ENCODE measurements at regions not wholly inside any gene's neighbourhood (a gene's known extent, or its start where the extent isn't known, plus 50 kb on each side); places are given as distances from the start of the nearest gene placed in this dataset.

- H2AFZ ChIP-seq = no peak overlapping the region
- no peaks in the 10 kb centered on the region for H3K79me2 ChIP-seq (ENCODE audit: low read depth)
- BruUV-seq (replicated peaks) = no TSS peak
- no peak overlapping the region for H3K4me2 ChIP-seq
- H3K9me2 ChIP-seq (ENCODE audit: insufficient read depth) = no peaks in the 10 kb centered on the region
- H3K4me3 ChIP-seq = no peak overlapping the region
- no peaks in the 10 kb centered on the region for H3K9me3 ChIP-seq (ENCODE audit: insufficient read depth, low read depth)
- no peaks in the 10 kb centered on the region for H3F3A ChIP-seq (ENCODE audit: insufficient read depth, low read depth)
- intact Hi-C loops (cut with micrococcal nuclease; ENCODE audit: unreplicated experiment) = no loop called here
- CTCF ChIA-PET = no interaction called here
- no peak for DNase-seq
- H3K27me3 ChIP-seq (ENCODE audit: insufficient read depth, low read depth) = peaks cover 79% of the 10 kb centered on the region
- H3K27ac ChIP-seq = no peak overlapping the region
- TF ChIP-seq EZH2 (IDR thresholded peaks at IDR 0.05; ENCODE audit: low read depth) (no peak), CTCF (conservative IDR thresholded peaks at IDR 0.05) (no peak)
- POLR2A ChIA-PET (ENCODE audit: unreplicated experiment) = no interaction called here
- H4K20me1 ChIP-seq (ENCODE audit: insufficient read depth) = no peaks in the 10 kb centered on the region
- H3K4me1 ChIP-seq (replicated peaks; ENCODE audit: insufficient read depth) = no peaks in the 10 kb centered on the region
- no peaks in the 10 kb centered on the region for H3K36me3 ChIP-seq (ENCODE audit: low read depth)
These were observed 204.9 kb upstream of the FOXF1 start for GRCh38 chr16:86305440-86305839.

- DNase-seq = no peak
- Histone ChIP-seq H3K9me2 (ENCODE audit: insufficient read depth) (no peaks in the 10 kb centered on the region), H3K4me1 (replicated peaks; ENCODE audit: insufficient read depth) (no peaks in the 10 kb centered on the region), H3K4me3 (no peak overlapping the region), H3K9me3 (ENCODE audit: insufficient read depth, low read depth) (no peaks in the 10 kb centered on the region), H3K27ac (no peak overlapping the region), H3K27me3 (ENCODE audit: insufficient read depth, low read depth) (peaks cover 81% of the 10 kb centered on the region), H3K79me2 (ENCODE audit: low read depth) (no peaks in the 10 kb centered on the region), H3K4me2 (no peak overlapping the region), H2AFZ (no peak overlapping the region), H4K20me1 (ENCODE audit: insufficient read depth) (no peaks in the 10 kb centered on the region), H3K36me3 (ENCODE audit: low read depth) (no peaks in the 10 kb centered on the region), H3F3A (ENCODE audit: insufficient read depth, low read depth) (no peaks in the 10 kb centered on the region)
- intact Hi-C loops (cut with micrococcal nuclease; ENCODE audit: unreplicated experiment) = no loop called here
- no TSS peak for BruUV-seq (replicated peaks)
- ChIA-PET CTCF (no interaction called here), POLR2A (ENCODE audit: unreplicated experiment) (no interaction called here)
- no peak for TF ChIP-seq EZH2 (IDR thresholded peaks at IDR 0.05; ENCODE audit: low read depth)
- TF ChIP-seq CTCF (conservative IDR thresholded peaks at IDR 0.05) = no peak
These were observed 204.2 kb upstream of the FOXF1 start for GRCh38 chr16:86306011-86306644.

- Histone ChIP-seq H2AFZ (no peak overlapping the region), H3K9me2 (ENCODE audit: insufficient read depth) (no peaks in the 10 kb centered on the region), H3K79me2 (ENCODE audit: low read depth) (no peaks in the 10 kb centered on the region), H3K27ac (no peak overlapping the region), H3K36me3 (ENCODE audit: low read depth) (no peaks in the 10 kb centered on the region), H3K4me1 (replicated peaks; ENCODE audit: insufficient read depth) (no peaks in the 10 kb centered on the region), H4K20me1 (ENCODE audit: insufficient read depth) (no peaks in the 10 kb centered on the region), H3K27me3 (ENCODE audit: insufficient read depth, low read depth) (peaks cover 81% of the 10 kb centered on the region), H3K9me3 (ENCODE audit: insufficient read depth, low read depth) (no peaks in the 10 kb centered on the region), H3K4me3 (no peak overlapping the region), H3K4me2 (no peak overlapping the region), H3F3A (ENCODE audit: insufficient read depth, low read depth) (no peaks in the 10 kb centered on the region)
- intact Hi-C loops (cut with micrococcal nuclease; ENCODE audit: unreplicated experiment) = no loop called here
- ChIA-PET POLR2A (ENCODE audit: unreplicated experiment) (no interaction called here), CTCF (no interaction called here)
- BruUV-seq (replicated peaks) = no TSS peak
- TF ChIP-seq CTCF (conservative IDR thresholded peaks at IDR 0.05) (no peak), EZH2 (IDR thresholded peaks at IDR 0.05; ENCODE audit: low read depth) (no peak)
- no peak for DNase-seq
These were observed 203.4 kb upstream of the FOXF1 start for GRCh38 chr16:86306811-86307513.

Data from PC-9 (cell line).